ENCODE measurements at regions not wholly inside any gene's neighbourhood (a gene's known extent, or its start where the extent isn't known, plus 50 kb on each side); places are given as distances from the start of the nearest gene placed in this dataset.

DNA sequence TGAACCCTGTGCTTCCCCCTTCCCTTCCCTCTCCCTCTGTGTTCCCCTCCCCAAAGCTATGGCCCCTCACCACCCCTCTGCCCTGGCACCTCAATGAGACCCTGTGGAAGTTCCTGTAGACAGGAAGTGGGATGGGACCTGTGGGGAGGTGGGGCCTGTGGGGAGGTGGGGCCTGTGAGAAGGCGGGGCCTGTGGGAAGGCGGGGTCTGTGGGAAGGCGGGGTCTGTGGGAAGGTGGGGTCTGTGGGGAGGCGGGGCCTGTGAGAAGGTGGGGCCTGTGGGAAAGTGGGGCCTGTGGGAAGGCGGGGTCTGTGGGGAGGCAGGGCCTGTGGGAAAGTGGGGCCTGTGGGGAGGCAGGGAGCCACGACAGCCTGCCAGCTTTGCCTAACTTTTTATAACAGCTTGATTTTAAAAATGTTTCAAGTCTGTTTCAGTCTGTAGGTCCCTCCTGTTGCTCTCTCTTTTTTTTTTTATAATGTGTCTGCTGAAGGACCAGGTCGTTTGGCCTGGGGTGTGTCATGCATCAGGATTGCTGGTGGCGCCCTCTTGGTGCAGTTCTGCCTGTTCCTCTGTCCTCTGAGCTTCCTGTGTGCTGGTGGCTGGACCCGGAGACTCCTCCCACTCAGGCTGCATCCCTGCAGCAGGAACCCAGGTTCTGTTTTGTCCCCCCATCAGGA lies 70.5 kb upstream of the SLCO4A1 start:
- TF ChIP-seq, protein P1, sequence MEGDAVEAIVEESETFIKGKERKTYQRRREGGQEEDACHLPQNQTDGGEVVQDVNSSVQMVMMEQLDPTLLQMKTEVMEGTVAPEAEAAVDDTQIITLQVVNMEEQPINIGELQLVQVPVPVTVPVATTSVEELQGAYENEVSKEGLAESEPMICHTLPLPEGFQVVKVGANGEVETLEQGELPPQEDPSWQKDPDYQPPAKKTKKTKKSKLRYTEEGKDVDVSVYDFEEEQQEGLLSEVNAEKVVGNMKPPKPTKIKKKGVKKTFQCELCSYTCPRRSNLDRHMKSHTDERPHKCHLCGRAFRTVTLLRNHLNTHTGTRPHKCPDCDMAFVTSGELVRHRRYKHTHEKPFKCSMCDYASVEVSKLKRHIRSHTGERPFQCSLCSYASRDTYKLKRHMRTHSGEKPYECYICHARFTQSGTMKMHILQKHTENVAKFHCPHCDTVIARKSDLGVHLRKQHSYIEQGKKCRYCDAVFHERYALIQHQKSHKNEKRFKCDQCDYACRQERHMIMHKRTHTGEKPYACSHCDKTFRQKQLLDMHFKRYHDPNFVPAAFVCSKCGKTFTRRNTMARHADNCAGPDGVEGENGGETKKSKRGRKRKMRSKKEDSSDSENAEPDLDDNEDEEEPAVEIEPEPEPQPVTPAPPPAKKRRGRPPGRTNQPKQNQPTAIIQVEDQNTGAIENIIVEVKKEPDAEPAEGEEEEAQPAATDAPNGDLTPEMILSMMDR (IDR thresholded peaks at IDR 0.05), result no peak
- TF ChIP-seq POLR2A (IDR thresholded peaks at IDR 0.05), result no peak

Data from uterus (tissue), 2 donors.